ENCODE measurements at regions not wholly inside any gene's neighbourhood (a gene's known extent, or its start where the extent isn't known, plus 50 kb on each side); places are given as distances from the start of the nearest gene placed in this dataset.

DNA sequence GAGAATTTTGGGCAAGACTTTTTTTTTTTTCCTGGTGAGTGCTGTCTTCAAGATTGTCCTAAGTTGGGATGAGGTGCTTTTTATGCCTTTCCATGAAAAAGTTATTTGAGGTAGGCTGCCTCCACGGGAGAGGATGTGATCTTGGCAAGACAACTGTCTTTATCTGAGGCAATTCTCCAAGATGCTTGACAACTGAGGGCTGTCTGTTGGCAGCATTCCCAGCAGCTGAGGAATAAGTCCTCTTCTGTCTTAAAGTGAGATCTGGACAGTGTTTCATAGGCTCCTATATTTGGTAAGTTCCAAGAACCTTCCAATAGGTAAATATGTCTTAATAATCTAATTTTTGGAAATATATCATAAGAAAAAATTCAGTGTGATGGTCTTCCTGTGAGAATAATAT lies 662.0 kb downstream of the CDH11 start:
- no peak for DNase-seq (ENCODE audit: low read depth)

GRCh38 chr16:64459402-64459801 lies 662.5 kb downstream of the CDH11 start:
- DNase-seq (ENCODE audit: low read depth), result no peak

DNA sequence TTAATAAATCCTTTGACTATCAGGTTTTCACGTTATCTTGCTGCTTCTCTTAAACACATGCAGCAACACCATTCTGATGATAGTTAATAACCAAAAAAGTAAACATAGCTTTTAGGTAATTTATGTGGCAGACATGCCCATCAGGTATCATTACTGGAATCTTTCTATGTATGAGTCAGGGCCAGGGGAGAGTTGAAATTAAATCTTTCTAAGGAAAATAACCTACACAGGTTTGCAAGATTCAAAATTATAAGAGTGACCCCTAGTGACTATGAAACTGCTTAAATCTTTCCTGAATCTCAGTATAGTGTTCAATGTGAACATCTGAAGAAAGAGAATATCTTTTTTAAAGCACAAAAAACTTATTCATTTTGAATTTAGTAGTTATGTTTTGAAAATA lies 666.6 kb downstream of the CDH11 start:
- DNase-seq (ENCODE audit: low read depth), result no peak

GRCh38 chr16:64453646-64454045 lies 668.2 kb downstream of the CDH11 start:
- DNase-seq (ENCODE audit: low read depth), result no peak

DNA sequence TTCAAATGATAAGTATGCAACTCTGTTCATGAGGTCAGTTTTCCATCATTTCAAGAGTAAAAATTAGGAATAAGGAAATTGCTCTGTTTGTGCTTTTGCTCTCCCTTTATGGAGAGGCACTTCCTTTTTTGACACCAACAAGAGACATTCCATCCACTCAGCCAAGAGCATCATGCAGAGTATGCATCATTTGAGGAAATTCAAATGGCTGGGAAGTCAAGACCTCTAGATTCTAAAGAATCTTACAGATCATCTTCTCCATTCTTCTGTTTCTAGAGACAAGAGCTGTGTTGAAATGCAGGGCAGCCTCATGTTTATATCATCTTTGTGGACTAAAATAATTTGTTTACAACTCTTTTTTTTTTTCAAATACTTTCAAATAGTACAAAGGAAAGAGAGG lies 669.4 kb downstream of the CDH11 start:
- DNase-seq (ENCODE audit: low read depth), result no peak

GRCh38 chr16:64450177-64450576 lies 671.7 kb downstream of the CDH11 start:
- DNase-seq (ENCODE audit: low read depth), result peak; percentile 38

- no peak for DNase-seq (ENCODE audit: low read depth)
Measured at GRCh38 chr16:64449506-64449905, 672.4 kb downstream of the CDH11 start.

DNA sequence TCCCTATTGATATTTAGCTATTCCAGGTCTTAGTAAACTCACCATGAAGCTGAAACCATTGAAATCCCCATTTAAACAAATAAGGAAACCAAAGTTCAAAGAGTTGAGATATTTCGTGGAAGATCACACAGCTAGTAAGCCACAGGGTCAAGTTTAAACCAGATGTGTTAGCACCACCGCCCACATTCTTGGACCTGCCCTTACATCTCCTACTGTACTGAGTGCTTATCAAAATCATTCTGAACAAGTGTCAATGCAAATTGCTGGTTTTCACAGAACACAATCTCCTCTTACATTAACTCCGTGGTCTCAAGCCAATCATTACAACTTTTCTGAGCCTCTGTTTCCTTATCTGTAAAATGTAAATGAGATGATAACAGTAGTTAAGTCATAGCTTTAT lies 676.2 kb downstream of the CDH11 start:
- no peak for DNase-seq (ENCODE audit: low read depth)

DNA sequence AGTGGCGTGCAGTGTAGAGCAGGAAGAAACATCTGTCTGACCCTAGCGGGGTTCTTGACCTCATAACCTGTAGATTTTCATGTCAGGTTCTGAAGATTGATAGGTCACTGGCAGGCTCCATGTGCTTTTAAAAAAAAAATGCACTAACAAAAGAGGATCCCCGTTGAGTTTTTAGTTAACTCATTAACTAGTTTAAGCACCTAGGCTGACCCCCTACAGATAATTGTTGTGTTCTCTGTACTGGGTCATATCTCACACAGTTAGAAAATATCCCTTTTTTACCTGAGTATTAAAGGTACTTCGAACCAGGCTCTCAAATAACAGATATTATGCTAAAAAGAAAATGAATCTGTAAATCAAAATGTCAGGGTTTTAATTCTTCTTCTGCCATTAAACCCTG lies 676.6 kb downstream of the CDH11 start:
- no peak for DNase-seq (ENCODE audit: low read depth)

DNA sequence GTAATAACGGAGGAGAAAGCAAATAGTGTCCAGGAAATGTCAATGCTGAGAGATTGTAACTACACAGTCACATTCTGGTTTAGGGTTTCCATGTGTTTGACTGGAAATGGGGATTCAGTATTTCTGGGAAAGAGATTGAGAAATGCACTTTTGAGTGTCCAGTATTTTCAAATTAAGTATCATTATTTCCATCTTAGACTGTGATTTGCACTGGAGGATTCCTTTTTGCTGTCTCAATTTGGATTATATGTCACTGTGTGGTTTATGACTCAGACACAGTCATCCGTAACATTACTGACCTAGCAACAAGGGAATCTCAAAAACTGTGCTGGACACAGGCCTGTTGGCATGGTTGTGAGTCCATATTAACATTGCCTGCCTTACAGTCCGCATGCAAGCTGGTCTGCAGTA lies 681.4 kb downstream of the CDH11 start:
- peak; percentile 96 for DNase-seq (ENCODE audit: low read depth)

GRCh38 chr16:64440005-64440404 lies 681.9 kb downstream of the CDH11 start:
- no peak for DNase-seq (ENCODE audit: low read depth)

GRCh38 chr16:64437706-64438324 lies 684.0 kb downstream of the CDH11 start:
- no peak for DNase-seq (ENCODE audit: low read depth)

- no peak for DNase-seq (ENCODE audit: low read depth)
Measured at GRCh38 chr16:64434526-64435069, 687.3 kb downstream of the CDH11 start.

- peak; percentile 78 for DNase-seq (ENCODE audit: low read depth)
Measured at GRCh38 chr16:64428463-64429113, 693.3 kb downstream of the CDH11 start.

DNA sequence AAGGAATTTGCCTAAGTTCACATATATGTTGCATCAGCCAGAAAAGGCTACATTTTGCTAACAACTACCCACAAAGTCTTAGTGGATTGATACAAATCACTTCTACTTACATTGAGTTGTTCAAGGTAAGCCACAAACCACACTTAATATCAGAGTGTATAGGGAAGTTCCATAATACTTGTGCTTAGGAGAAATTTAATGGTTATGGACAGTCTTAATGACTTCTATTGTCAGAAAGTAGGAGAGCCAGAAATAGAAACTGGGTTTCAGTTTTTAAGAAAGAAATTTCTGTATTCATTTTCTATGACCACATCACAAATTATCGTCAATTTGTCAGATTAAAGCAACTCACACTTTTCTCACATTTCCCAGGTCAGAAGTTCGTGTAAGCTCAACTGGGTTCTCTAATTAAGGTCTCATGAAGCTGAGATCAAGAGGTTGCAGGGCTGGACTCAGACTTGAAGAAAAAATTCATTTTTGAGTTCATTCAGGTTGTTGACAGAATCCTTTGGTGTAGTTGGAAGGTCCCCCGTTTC lies 695.7 kb downstream of the CDH11 start:
- DNase-seq (ENCODE audit: low read depth), result no peak

DNA sequence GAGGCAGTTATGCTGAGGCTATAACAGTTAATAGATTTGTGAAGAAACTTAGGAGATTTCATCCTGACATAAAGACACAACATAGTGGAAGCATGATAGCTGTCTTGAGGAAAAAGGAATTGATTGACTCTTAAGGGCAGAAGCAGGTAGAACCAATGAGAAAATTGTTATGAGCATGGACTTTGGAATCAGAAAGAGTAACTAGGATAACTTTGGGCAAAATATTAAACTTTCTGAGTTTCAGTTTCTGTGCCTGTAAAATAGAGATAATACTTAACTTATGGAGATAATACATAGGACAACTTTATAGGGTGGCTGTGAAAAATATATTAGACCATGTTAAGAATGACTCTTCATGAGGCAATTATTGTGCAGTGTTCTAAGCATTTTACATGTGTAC lies 696.5 kb downstream of the CDH11 start:
- DNase-seq (ENCODE audit: low read depth), result no peak

- no peak for DNase-seq (ENCODE audit: low read depth)
Measured at GRCh38 chr16:64422259-64422658, 699.6 kb downstream of the CDH11 start.

- DNase-seq (ENCODE audit: low read depth), result no peak
Measured at GRCh38 chr16:64421515-64421914, 700.3 kb downstream of the CDH11 start.

DNA sequence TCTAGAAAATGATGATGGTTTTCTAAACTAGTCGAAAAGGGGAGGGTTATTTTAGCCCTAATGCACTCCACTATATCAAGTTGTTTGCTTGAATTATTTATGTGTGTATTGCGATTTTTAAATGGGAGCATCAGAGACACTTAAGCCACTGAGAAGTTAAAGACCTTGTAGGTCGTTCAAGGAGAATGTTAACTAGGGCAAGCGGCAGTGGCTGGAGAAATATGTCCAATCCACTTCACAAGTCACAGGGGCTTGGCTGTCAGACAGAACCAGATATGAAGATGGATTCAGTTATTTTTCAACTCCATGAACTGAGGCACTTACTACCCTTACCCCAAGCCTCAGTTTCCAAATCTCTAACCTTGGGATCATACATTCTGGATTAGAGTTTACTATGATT lies 702.0 kb downstream of the CDH11 start:
- no peak for DNase-seq (ENCODE audit: low read depth)

DNA sequence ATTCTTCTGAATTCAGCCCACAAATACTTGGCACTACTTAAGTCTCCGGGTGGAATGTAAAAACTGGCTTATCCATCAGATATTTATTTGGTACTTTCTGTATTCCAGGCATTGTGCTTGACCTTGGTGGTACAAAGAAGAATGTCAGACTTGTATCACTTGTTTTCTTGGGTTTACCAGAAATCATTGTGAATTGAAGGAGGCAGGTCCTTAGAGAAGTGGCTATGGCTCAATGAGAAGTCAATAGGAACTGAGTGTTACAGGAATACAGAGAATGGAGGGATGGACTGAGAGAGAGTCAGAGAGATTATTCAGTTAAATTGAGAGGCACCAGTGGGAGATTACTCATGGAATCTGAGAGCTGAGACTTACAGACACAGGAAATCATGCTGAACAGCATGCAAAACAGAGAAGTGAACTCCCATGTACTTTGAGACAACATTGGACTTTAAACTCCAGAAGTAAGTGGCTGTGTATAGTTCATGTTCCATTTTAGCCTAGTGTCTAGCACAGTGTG lies 704.1 kb downstream of the CDH11 start:
- no peak for DNase-seq (ENCODE audit: low read depth)

DNA sequence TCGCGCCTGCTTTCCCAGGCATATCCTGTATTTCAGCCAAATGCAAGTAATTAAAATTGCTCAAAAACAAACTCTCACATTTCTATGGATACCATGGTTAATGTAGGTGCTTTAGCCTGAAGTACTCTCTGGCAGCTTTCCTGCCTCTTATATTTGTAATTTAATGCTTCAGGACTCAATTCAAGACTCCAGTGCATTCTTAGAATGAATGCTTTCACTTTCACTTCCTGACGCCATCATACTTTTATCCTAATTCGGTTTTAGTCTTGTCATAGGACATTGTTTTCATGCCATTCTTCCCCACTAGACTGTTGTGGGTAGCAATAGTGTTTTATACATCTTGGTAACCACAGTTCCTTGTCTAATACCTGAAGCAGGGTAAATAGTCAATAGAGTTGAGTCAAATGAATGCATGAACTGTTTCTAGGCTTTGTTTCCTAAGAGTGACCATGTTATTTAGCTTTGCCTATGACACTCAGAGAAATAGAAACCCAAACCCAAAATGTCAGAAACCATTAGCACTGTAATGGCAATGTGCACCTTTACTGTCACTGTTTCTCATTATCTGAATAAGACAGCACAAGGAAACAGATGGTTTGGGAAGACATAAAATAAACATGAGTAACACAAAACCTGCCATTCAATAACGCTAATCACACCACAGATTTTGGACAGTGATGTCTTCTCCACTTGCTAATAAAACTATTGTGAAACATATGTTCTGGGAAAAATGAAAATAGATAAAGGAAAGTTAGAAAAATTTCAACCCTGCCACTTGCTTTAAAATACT lies 705.5 kb downstream of the CDH11 start:
- no peak for DNase-seq (ENCODE audit: low read depth)

- no peak for DNase-seq (ENCODE audit: low read depth)
Measured at GRCh38 chr16:64412578-64413280, 709.1 kb downstream of the CDH11 start.

Data from HS-5 (cell line).